Dedifferentiated amniotic fluid mesenchymal stem cell (primary cell): ENCODE measurements at regions not wholly inside any gene's neighbourhood (a gene's known extent, or its start where the extent isn't known, plus 50 kb on each side); places are given as distances from the start of the nearest gene placed in this dataset.

Experiments used
- DNase-seq: peaks from one replicate; pipeline ENCODE4 v3.0.0-alpha.2; 2016; ENCODE audit errors: extremely low spot score

DNA sequence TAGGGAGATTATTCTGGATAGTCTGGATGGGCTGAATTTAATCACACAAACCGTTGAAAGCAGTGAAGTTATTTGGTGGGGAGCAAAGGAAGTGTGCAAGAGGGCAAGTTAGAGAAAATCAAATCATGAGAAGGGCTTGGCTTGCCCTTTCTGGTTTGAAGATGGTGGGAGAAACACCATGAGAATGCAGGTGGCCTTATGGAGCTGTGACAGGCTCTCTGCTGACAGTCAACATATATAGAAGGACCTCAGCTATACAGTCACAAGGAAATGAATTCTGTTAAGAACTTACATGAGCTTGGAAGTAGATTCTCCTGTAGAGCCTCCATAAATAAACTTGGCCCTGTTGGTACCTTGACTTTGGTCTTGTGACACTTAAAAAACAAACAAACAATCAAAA lies 72.3 kb downstream of the GMNC start:
- no peak for DNase-seq

- no peak for DNase-seq
These were observed 75.6 kb downstream of the GMNC start for GRCh38 chr3:190786898-190787297.

GRCh38 chr3:190785047-190785446 lies 77.4 kb downstream of the GMNC start:
- no peak for DNase-seq

DNA sequence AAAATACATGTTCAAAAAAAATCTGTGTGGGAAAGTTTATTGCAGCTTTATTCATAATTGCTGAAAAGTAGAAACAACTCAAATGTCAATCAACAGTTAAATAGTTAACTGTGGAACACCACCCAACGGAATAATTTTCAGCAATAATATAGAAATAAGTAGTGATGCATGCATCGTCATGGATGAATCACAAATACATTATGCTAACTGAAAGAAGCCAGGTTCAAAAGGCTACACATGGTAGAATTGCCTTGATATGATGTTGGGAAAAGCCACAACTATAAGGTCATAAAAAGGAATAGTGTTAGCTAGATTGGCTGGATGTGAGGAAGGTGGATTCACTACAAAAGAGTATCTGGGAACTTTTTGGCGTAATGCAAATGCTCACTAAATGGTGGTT lies 82.0 kb downstream of the GMNC start:
- DNase-seq: no peak

DNA sequence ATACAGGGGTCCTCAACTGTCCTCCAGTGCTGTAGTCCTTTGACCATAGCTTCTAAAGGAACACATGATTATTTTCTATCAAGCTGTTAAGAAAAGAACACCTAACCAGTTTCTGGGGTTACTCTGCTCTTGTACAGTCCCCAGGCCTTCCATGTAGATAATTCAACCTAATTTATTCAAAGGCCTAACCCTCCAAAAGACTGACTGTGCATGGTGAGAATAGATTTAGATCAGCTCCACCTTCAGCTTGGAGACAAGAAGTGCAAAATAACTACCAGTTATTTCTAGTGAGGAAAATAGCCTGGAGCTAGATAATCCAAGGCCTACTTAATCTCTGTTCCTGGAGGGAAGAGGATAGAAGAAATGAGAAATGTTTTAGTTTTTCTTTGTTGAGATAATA lies 87.9 kb downstream of the GMNC start:
- DNase-seq: no peak

DNA sequence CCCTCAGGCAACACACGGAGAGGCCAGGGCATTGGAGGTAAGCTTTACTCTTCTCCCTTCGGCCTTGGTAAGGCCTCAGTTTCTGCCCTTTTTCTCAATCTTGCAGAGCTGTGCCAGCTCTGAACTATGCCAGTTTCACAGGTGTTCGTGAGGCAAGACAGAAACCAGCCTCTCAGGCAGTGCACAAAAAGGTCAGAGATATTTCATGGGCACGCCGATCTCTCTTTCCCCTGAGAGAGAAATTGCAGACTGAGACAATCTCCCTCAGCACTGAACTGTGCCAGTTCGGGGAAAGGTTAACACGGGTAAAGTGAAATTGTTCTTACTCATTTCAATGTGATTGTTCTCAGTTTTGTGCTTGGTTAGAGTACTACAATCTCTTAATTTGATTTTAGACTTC lies 88.5 kb downstream of the GMNC start:
- DNase-seq: no peak

- no peak for DNase-seq
These were observed 89.7 kb downstream of the GMNC start for GRCh38 chr3:190772831-190773230.

DNA sequence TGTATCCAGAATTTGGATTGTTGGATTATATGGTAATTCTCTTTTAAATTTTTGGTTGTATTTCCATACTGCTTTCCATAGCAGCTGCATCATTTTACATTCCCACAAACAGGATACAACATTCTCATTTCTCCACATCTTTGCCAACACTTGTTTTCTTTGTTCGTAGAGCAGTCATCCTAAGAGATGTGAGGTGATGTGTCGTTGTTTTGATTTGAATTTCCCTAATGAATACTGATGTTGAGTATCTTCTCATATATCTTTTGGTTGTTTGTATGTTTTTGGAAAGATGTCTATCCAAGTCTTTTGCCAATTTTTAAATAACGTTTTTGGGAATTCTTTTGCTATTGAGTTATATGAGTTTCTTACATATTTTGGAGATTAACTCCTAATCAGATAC lies 93.6 kb downstream of the GMNC start:
- no peak for DNase-seq

DNA sequence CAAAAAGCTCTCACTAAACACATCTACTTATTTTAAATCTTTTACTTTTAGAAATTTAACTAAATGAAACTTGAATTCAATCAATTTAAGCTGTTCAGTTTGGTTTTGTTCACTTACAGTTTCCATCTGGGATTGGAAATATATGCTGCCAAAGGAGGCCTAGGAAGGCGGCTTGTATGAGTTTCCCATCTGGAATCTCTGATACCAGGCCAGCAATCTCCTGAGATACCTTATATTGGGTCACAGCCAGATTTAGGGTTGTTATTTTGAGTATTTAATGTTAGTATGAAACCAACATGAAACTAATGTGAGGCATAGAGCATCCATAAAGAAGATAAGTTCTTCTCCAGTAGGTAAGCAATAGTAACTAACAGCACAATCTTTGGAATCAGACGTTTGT lies 94.6 kb downstream of the GMNC start:
- DNase-seq: no peak

DNA sequence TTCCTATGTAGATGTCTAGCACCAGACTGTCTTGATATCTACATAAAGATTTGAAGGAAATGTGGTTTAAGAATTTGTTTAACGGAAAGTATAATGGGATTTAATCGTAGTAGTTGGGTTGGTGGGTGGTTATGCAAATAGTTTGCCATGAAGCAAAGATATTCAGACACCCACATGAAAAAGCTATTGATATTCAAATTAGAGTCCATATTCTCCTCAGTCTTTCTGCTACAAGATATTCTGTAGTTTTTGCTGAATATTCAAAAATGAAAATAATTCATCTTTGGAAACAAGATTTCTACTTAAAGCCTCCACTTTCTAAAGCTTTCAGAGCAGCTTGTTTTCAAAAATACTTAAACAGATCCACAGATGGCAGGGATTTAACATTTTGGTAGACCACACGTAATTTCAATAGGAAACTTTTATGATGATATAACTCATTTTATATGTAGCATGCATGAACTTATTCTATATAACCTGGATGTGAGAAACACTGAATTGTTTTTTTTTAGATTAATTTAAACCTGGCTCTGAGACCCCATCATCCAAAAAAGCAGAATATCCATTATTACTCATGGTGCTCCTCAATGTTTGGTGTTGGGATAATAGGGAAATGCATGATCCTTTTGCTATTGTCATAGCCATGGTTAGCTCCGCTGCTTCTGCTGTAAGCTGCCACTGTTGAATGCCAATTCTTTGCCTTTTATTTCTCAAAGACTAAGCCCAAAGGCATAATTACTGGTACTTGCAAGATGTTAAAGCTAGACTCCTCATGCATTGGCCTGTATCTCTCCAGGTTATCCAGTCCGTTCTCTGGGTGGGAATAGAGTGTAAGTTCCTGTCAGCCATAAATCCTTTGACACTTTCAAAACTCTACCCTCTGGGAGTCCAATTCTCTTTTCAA lies 98.0 kb downstream of the GMNC start:
- no peak for DNase-seq

GRCh38 chr3:190762801-190763200 lies 99.7 kb downstream of the GMNC start:
- DNase-seq: no peak

DNA sequence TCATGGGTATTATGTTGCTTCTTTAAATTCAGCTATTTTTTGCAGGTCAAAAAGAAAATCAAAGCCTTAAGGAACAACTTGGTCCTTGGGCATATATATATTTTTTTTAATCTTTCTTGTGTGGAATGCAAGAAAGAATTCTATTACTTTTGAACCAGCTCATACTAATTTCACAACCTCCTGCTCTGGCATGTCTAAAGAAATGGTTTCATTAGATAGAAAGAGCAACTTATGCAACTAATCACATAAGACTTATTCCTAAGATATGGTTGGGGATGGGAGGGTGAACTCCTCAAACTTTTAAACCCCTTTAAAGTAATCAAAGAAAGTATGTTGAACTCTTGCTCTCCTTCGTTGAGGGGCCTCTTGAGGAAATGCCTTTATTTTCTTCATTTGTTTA lies 114.9 kb downstream of the GMNC start:
- DNase-seq: peak; percentile 54

GRCh38 chr3:190746986-190747385 lies 115.5 kb downstream of the GMNC start:
- no peak for DNase-seq

GRCh38 chr3:190746531-190746930 lies 116.0 kb downstream of the GMNC start:
- DNase-seq: no peak

- no peak for DNase-seq
These were observed 120.7 kb downstream of the GMNC start for GRCh38 chr3:190741788-190742187.

GRCh38 chr3:190739641-190740185 lies 122.8 kb downstream of the GMNC start:
- DNase-seq: no peak

- DNase-seq: no peak
These were observed 123.8 kb downstream of the GMNC start for GRCh38 chr3:190738636-190739155.

DNA sequence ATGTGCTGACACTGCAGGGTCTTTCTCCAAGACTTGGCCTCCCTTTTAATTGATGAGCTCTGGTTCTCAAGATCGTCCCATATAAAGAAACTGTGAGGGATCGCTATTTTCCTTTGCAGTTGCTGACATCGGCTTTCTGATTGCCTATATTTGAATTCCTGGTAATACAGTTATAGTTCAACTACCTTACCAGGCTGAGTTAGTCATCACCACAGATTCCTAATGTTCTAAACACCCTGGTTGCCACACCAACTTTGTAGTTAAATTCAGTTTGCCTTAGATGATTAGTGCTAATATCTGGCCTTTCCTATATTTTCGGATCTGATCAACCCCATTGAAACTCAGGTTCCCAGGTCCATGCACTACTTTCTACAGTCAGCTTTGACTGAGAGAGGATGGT lies 125.0 kb downstream of the GMNC start:
- no peak for DNase-seq

DNA sequence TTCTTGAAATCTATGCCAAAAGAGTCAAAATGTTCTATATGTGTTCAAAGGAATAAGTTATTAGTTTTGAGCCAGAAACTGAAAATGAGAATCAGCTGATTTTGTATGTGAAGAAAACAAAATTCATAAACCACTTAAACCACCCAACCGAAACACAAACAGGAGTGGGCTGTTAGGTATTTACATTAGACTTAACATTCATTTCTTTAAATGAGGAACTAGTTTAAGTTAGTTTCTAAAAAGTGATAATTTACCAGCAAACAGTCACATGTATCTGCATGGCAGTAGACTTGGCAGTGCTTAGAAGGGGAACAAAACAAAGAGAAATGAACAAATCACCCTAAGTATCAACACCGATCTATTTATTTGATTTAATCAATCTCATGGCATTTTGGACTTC lies 128.0 kb downstream of the GMNC start:
- no peak for DNase-seq

GRCh38 chr3:190733591-190734146 lies 128.8 kb downstream of the GMNC start:
- no peak for DNase-seq

- DNase-seq: no peak
These were observed 130.9 kb downstream of the GMNC start for GRCh38 chr3:190731596-190731995.

GRCh38 chr3:190728574-190729246 lies 133.8 kb downstream of the GMNC start:
- no peak for DNase-seq
